Heart left ventricle (tissue), 16 donors: ENCODE measurements at regions not wholly inside any gene's neighbourhood (a gene's known extent, or its start where the extent isn't known, plus 50 kb on each side); places are given as distances from the start of the nearest gene placed in this dataset.

Experiments
- ATAC-seq, 4 donors: fragments of 200-7000 bp; cut with Tn5 transposase; one replicate each; pipeline ENCODE4 v1.9.1; 2020 to 2022; ENCODE audit warnings: moderate library complexity in 4 of 4, mild to moderate bottlenecking in 3 of 4, moderate number of reproducible peaks in 1 of 4
- DNase-seq, 5 donors: peaks; one replicate each; pipeline ENCODE4 v3.0.0-alpha.2; 2020
- H3K27ac ChIP-seq, 12 donors: fragments of 200-600 bp; sonication (generic) in 4 of 12; one replicate each; pipeline versions ENCODE4 v1.5.0 to v1.8.0; 2016 to 2022; ENCODE audit warnings: mild to moderate bottlenecking in 2 of 12
- H3K27me3 ChIP-seq, 9 donors: fragments of 200-600 bp; sonication (generic) in 2 of 9; one replicate each; pipeline versions ENCODE4 v1.5.1 to v1.8.0; 2016 to 2022; ENCODE audit warnings: mild to moderate bottlenecking in 3 of 9
- H3K36me3 ChIP-seq, 9 donors: fragments of 200-600 bp; sonication (generic) in 2 of 9; one replicate each; pipeline versions ENCODE4 v1.5.0 to v1.8.0; 2018 to 2022; ENCODE audit warnings: mild to moderate bottlenecking in 2 of 9
- H3K4me1 ChIP-seq, 12 donors: fragments of 200-600 bp; sonication (generic) in 4 of 12; one replicate each; pipeline versions ENCODE4 v1.5.0 to v1.8.0; 2016 to 2022; ENCODE audit warnings: mild to moderate bottlenecking in 3 of 12
- H3K4me3 ChIP-seq, 12 donors: fragments of 200-600 bp; sonication (generic) in 4 of 12; one replicate each; pipeline versions ENCODE4 v1.5.0 to v1.8.0; 2017 to 2022; ENCODE audit warnings: mild to moderate bottlenecking in 9 of 12, moderate library complexity in 4 of 12
- H3K9me3 ChIP-seq, 12 donors: fragments of 200-600 bp; sonication (generic) in 4 of 12; one replicate each; pipeline versions ENCODE4 v1.5.0 to v1.8.0; 2016 to 2022; ENCODE audit warnings: mild to moderate bottlenecking in 1 of 12
- POLR2A ChIP-seq, 2 donors: fragments of 450-650 bp; IDR thresholded peaks; one replicate each; pipeline ENCODE4 v1.6.1; 2017; ENCODE audit warnings: antibody characterized with exemption in 2 of 2, mild to moderate bottlenecking in 2 of 2, moderate library complexity in 2 of 2
- WGBS, 4 donors: extraction: QIAGEN DNeasy Blood & Tissue Kit in 2 of 4; methylation state at CpG; one replicate each; pipeline versions ENCODE4 v1.1.5 to v1.1.7; 2013 to 2018; 5-methylcytosine and 5-hydroxymethylcytosine counted together
- intact Hi-C, 10 donors: fragments of 100-400 bp; cut with DNase I; formaldehyde crosslinking; loops; one replicate each; pipeline versions ENCODE4 v1.11.1 to v1.14.2; 2022
- TF ChIP-seq, protein P1 (sequence below), 12 donors: fragments of 200-600 bp; sonication (generic) in 4 of 12; IDR thresholded peaks; one replicate each; pipeline versions ENCODE4 v1.5.0 to v1.8.0; 2018 to 2022; ENCODE audit warnings: antibody characterized with exemption in 12 of 12, mild to moderate bottlenecking in 5 of 12
- donor health status: ischemic (EF 13 %, LVEDD 7.1; RV severe dilation, severe dysfunction).
- donor health status: healthy with polysubstance abuse.
- donor health status: DM: no; HTN: yes; CAD: no.
- donor health status: DM: no; HTN: no; CAD: no.
- donor health status: ischemic (EF 25% LVEDD 6.9; RV normal size, moderate dysfunction).
- donor health status: ischemic (EF 25% LVEDD 5.7; RV mildly dilated, moderate dysfunction).
- donor health status: healthy.
- donor health status: DM: yes; HTN: yes; CAD: no.
- donor health status: ischemic (EF 35%, LVEDD 5.7; RV mildly dilated, moderate dysfunction).
- donor health status: nonischemic (EF 11% LVEDD 7.7; RV severe dilation, severe dysfunction).
- donor health status: DM: yes; HTN: yes; CAD: no.
- donor health status: PGD.
- donor health status: ischemic (EF 29% LVEDD 5.4; RV normal size, mild dysfunction).
- donor health status: nonischemic (EF 23%, LVEDD 6.1; RV moderate dilation, normal function).

DNA sequence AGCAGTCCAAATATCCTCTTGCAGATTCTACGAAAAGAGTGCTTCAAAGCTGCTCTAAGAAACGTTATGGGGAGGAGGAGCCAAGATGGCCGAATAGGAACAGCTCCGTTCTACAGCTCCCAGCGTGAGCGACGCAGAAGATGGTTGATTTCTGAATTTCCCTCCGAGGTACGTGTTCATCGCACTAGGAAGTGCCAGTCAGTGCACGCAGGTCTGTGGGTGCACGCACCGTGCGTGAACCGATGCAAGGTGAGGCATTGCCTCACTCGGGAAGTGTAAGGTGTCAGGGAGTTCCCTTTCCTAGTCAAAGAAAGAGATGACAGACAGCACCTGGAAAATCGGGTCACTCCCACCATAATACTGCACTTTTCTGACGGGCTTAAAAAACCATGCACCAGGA lies 272.1 kb upstream of the DEFB115 start:
- Histone ChIP-seq H3K4me1 (no peaks in the 10 kb centered on the region), H3K27me3 (no peaks in the 10 kb centered on the region), H3K9me3 (peaks cover 0 to 43% (median 5%) of the 10 kb centered on the region in 12 donors), H3K36me3 (no peaks in the 10 kb centered on the region), H3K4me3 (no peak overlapping the region), H3K27ac (no peak overlapping the region)
- intact Hi-C loops: no loop called here
- 89 to 91% (median 90%) methylated on average over 18 of the region's 18 CpGs for WGBS, 4 donors
- no peak for ATAC-seq
- TF ChIP-seq, protein P1, sequence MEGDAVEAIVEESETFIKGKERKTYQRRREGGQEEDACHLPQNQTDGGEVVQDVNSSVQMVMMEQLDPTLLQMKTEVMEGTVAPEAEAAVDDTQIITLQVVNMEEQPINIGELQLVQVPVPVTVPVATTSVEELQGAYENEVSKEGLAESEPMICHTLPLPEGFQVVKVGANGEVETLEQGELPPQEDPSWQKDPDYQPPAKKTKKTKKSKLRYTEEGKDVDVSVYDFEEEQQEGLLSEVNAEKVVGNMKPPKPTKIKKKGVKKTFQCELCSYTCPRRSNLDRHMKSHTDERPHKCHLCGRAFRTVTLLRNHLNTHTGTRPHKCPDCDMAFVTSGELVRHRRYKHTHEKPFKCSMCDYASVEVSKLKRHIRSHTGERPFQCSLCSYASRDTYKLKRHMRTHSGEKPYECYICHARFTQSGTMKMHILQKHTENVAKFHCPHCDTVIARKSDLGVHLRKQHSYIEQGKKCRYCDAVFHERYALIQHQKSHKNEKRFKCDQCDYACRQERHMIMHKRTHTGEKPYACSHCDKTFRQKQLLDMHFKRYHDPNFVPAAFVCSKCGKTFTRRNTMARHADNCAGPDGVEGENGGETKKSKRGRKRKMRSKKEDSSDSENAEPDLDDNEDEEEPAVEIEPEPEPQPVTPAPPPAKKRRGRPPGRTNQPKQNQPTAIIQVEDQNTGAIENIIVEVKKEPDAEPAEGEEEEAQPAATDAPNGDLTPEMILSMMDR (IDR thresholded peaks at IDR 0.05): no peak
- TF ChIP-seq POLR2A (IDR thresholded peaks at IDR 0.05): no peak
- DNase-seq: peak in 1 of 5 donors; percentile 11
